GM18951 (cell line): ENCODE measurements at regions not wholly inside any gene's neighbourhood (a gene's known extent, or its start where the extent isn't known, plus 50 kb on each side); places are given as distances from the start of the nearest gene placed in this dataset.

Source experiments
- POLR2A ChIP-seq: IDR thresholded peaks from 4 replicates; pipeline ENCODE4 v1.6.1; 2011; ENCODE audit warnings: mild to moderate bottlenecking; ENCODE audit not compliant: insufficient read length, insufficient read depth; ENCODE audit errors: extremely low read depth
- in situ Hi-C: fragments of 300-500 bp; cut with MboI; formaldehyde crosslinking; loops from one replicate; pipeline ENCODE4 v1.12.0; 2022; ENCODE audit warnings: low sequenced_read_pairs, mixed read lengths, inconsistent platforms; ENCODE audit not compliant: unreplicated experiment

GRCh38 chr9:107982001-107982400 is 492.4 kb upstream of the KLF4 start:
- no peak for TF ChIP-seq POLR2A
- in situ Hi-C loops: no loop called here

GRCh38 chr9:107980984-107981383 is 491.4 kb upstream of the KLF4 start:
- no peak for TF ChIP-seq POLR2A
- in situ Hi-C loops: no loop called here

GRCh38 chr9:107976767-107977166 is 487.2 kb upstream of the KLF4 start:
- no peak for TF ChIP-seq POLR2A
- in situ Hi-C loops: no loop called here

- TF ChIP-seq POLR2A: no peak
- in situ Hi-C loops: no loop called here
Observed at GRCh38 chr9:107975426-107976010, 485.9 kb upstream of the KLF4 start.

GRCh38 chr9:107973451-107973850 is 483.9 kb upstream of the KLF4 start:
- in situ Hi-C loops: no loop called here
- no peak for TF ChIP-seq POLR2A

GRCh38 chr9:107972346-107972745 is 482.8 kb upstream of the KLF4 start:
- in situ Hi-C loops: no loop called here
- TF ChIP-seq POLR2A: no peak

GRCh38 chr9:107971241-107971640 is 481.7 kb upstream of the KLF4 start:
- TF ChIP-seq POLR2A: no peak
- in situ Hi-C loops: no loop called here

- TF ChIP-seq POLR2A: no peak
- in situ Hi-C loops: no loop called here
Observed at GRCh38 chr9:107970726-107971125, 481.2 kb upstream of the KLF4 start.

GRCh38 chr9:107969727-107970126 is 480.2 kb upstream of the KLF4 start:
- no peak for TF ChIP-seq POLR2A
- in situ Hi-C loops: no loop called here

- in situ Hi-C loops: no loop called here
- no peak for TF ChIP-seq POLR2A
Observed at GRCh38 chr9:107969141-107969540, 479.6 kb upstream of the KLF4 start.

- in situ Hi-C loops: no loop called here
- TF ChIP-seq POLR2A: no peak
Observed at GRCh38 chr9:107963246-107963645, 473.7 kb upstream of the KLF4 start.

GRCh38 chr9:107960916-107961315 is 471.3 kb upstream of the KLF4 start:
- no peak for TF ChIP-seq POLR2A
- in situ Hi-C loops: no loop called here

GRCh38 chr9:107954312-107954711 is 464.7 kb upstream of the KLF4 start:
- TF ChIP-seq POLR2A: no peak

GRCh38 chr9:107953556-107954125 is 464.1 kb upstream of the KLF4 start:
- no peak for TF ChIP-seq POLR2A
- in situ Hi-C loops: no loop called here

More at GRCh38 chr9:107954312-107954711, 464.7 kb upstream of the KLF4 start:
- in situ Hi-C loops: no loop called here

GRCh38 chr9:107952773-107953172 is 463.2 kb upstream of the KLF4 start:
- in situ Hi-C loops: no loop called here
- no peak for TF ChIP-seq POLR2A

- in situ Hi-C loops: no loop called here
Observed at GRCh38 chr9:107951511-107951910, 461.9 kb upstream of the KLF4 start.

More at GRCh38 chr9:107951511-107951910, 461.9 kb upstream of the KLF4 start:
- TF ChIP-seq POLR2A: no peak
